GM23338 (cell line): ENCODE measurements at regions not wholly inside any gene's neighbourhood (a gene's known extent, or its start where the extent isn't known, plus 50 kb on each side); places are given as distances from the start of the nearest gene placed in this dataset.

Source experiments
- ATAC-seq: fragments of 200-7000 bp; cut with Tn5 transposase; 3 replicates; pipeline ENCODE4 v1.9.1; 2020
- DNase-seq: peaks from one replicate; pipeline ENCODE4 v3.0.0-alpha.2; 2015; ENCODE audit warnings: low spot score
- H2AFZ ChIP-seq: fragments of 200-600 bp; sonication (generic); 2 replicates; pipeline ENCODE4 v1.8.0; 2016; ENCODE audit warnings: antibody characterized with exemption, mild to moderate bottlenecking, moderate library complexity
- H3F3A ChIP-seq: fragments of 200-600 bp; sonication (generic); replicated peaks from 2 replicates; pipeline ENCODE4 v1.8.0; 2017; ENCODE audit warnings: antibody characterized with exemption, mixed run types, low read depth
- H3K27ac ChIP-seq: fragments of 200-600 bp; sonication (generic); 2 replicates; pipeline ENCODE4 v1.6.1; 2016; ENCODE audit warnings: low read depth
- H3K27me3 ChIP-seq: fragments of 200-600 bp; sonication (generic); 2 replicates; pipeline ENCODE4 v1.8.0; 2016; ENCODE audit warnings: mild to moderate bottlenecking, mixed run types, moderate library complexity; ENCODE audit not compliant: insufficient read depth
- H3K36me3 ChIP-seq: fragments of 200-600 bp; sonication (generic); 2 replicates; pipeline ENCODE4 v1.8.0; 2016; ENCODE audit warnings: mild to moderate bottlenecking; ENCODE audit not compliant: insufficient read depth
- H3K4me1 ChIP-seq: fragments of 200-600 bp; sonication (generic); 2 replicates; pipeline ENCODE4 v1.8.0; 2016; ENCODE audit warnings: mild to moderate bottlenecking, moderate library complexity; ENCODE audit not compliant: insufficient read depth
- H3K4me2 ChIP-seq: fragments of 200-600 bp; sonication (generic); 2 replicates; pipeline ENCODE4 v1.7.1; 2017; ENCODE audit warnings: mixed run types
- H3K4me3 ChIP-seq: fragments of 200-600 bp; sonication (generic); 2 replicates; pipeline ENCODE4 v1.6.1; 2016; ENCODE audit warnings: mixed run types
- H3K79me2 ChIP-seq: fragments of 200-600 bp; sonication (generic); replicated peaks from 2 replicates; pipeline ENCODE4 v1.8.0; 2017; ENCODE audit warnings: mild to moderate bottlenecking; ENCODE audit not compliant: insufficient read depth
- H3K9me2 ChIP-seq: fragments of 200-600 bp; sonication (generic); 2 replicates; pipeline ENCODE4 v1.8.0; 2017; ENCODE audit not compliant: insufficient read depth
- H4K20me1 ChIP-seq: fragments of 200-600 bp; sonication (generic); replicated peaks from 2 replicates; pipeline ENCODE4 v1.8.0; 2017; ENCODE audit warnings: mild to moderate bottlenecking; ENCODE audit not compliant: insufficient read depth
- H3K27ac Mint-ChIP-seq: 2 replicates; pipeline ENCODE4 v1.8.0; 2020; ENCODE audit warnings: inconsistent platforms, mild to moderate bottlenecking, moderate library complexity, mixed read lengths
- H3K27me3 Mint-ChIP-seq: 3 replicates; pipeline ENCODE4 v1.8.0; 2022; ENCODE audit warnings: low read depth, mild to moderate bottlenecking, moderate library complexity, mixed read lengths, inconsistent platforms; ENCODE audit not compliant: insufficient read depth, poor library complexity
- H3K36me3 Mint-ChIP-seq: 3 replicates; pipeline ENCODE4 v1.8.0; 2021; ENCODE audit warnings: low read depth, mild to moderate bottlenecking, inconsistent platforms, moderate library complexity, mixed read lengths
- H3K4me1 Mint-ChIP-seq: 3 replicates; pipeline ENCODE4 v1.8.0; 2020; ENCODE audit warnings: mild to moderate bottlenecking, inconsistent platforms, mixed read lengths
- H3K4me3 Mint-ChIP-seq: 3 replicates; pipeline ENCODE4 v1.8.0; 2021; ENCODE audit warnings: moderate library complexity, mild to moderate bottlenecking, inconsistent platforms, mixed read lengths
- H3K9me3 Mint-ChIP-seq: 3 replicates; pipeline ENCODE4 v1.8.0; 2020; ENCODE audit warnings: moderate library complexity, mild to moderate bottlenecking, inconsistent platforms, mixed read lengths
- CREB1 ChIP-seq: fragments of 250-450 bp; sonication (Bioruptor Pico); IDR thresholded peaks from 2 replicates; pipeline ENCODE4 v1.5.0; 2020; ENCODE audit warnings: low read depth, mild to moderate bottlenecking, moderate library complexity
- CTCF ChIP-seq, 2 experiments: fragments of 200-600 bp in 1 of 2; sonication (generic) in 1 of 2; conservative IDR thresholded peaks; 2 replicates each; pipeline versions ENCODE4 v1.5.1 to v1.6.1; 2016 to 2017; ENCODE audit warnings: antibody characterized with exemption in 2 of 2, low read depth in 2 of 2, mild to moderate bottlenecking in 2 of 2, moderate library complexity in 1 of 2
- EZH2 ChIP-seq: fragments of 200-600 bp; sonication (generic); IDR thresholded peaks from one replicate; pipeline ENCODE4 v1.8.0; 2017; ENCODE audit warnings: antibody characterized with exemption, mild to moderate bottlenecking, low read depth; ENCODE audit not compliant: unreplicated experiment
- EZH2phosphoT487 ChIP-seq: fragments of 200-600 bp; sonication (generic); IDR thresholded peaks from one replicate; pipeline ENCODE4 v1.8.1; 2018; ENCODE audit warnings: antibody characterized with exemption; ENCODE audit not compliant: unreplicated experiment
- JUNB ChIP-seq: IDR thresholded peaks from one replicate; pipeline ENCODE4 v1.6.1; 2016; ENCODE audit warnings: antibody characterized with exemption; ENCODE audit not compliant: unreplicated experiment
- NANOG ChIP-seq: IDR thresholded peaks from 2 replicates; pipeline ENCODE4 v1.6.1; 2016; ENCODE audit warnings: antibody characterized with exemption, borderline replicate concordance
- POLR2AphosphoS5 ChIP-seq: IDR thresholded peaks from 2 replicates; pipeline ENCODE4 v1.6.1; 2016; ENCODE audit warnings: antibody characterized with exemption, low read depth
- STAT1 ChIP-seq: IDR thresholded peaks from one replicate; pipeline ENCODE4 v1.6.1; 2016; ENCODE audit warnings: antibody characterized with exemption; ENCODE audit not compliant: unreplicated experiment
- ZNF114 ChIP-seq: fragments of 250-450 bp; sonication (Bioruptor Pico); IDR thresholded peaks from 2 replicates; pipeline ENCODE4 v1.5.0; 2020; ENCODE audit warnings: mild to moderate bottlenecking, moderate library complexity
- ZNF462 ChIP-seq: fragments of 250-450 bp; sonication (Bioruptor Pico); IDR thresholded peaks from 2 replicates; pipeline ENCODE4 v1.5.0; 2020; ENCODE audit warnings: mild to moderate bottlenecking, moderate library complexity
- TF ChIP-seq, protein P1 (sequence below): IDR thresholded peaks from 2 replicates; pipeline ENCODE4 v1.6.1; 2016; ENCODE audit warnings: antibody characterized with exemption

- TF ChIP-seq ZNF462 (CRISPR knock-in tag) (no peak), EZH2phosphoT487 (no peak), EZH2 (no peak), STAT1 (no peak), CREB1 (CRISPR knock-in tag) (no peak)
These were observed 117.6 kb upstream of the TCERG1L start (continued) for GRCh38 chr10:131429141-131429540.

DNA sequence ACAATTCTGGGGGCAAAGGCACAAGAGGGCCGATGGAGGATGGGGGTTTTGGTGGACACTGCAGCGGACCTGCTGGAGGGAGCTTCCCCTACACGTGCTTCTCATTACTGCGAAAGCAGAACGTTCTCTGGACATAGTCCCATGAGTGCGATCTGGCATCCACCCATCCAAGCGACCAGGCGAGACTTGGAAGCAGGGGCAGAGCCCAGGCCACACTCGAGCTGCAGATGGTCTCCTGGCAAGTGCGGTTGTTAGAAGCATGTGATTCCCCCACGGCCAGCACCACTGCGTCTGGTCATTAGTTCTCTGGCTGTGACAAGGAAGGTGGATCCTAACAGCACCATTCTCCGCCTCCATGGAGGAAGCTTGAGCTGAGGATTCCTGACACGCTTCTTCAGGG is 118.4 kb upstream of the TCERG1L start:
- no peak overlapping the region for H3K4me3 ChIP-seq
- H3K27me3 ChIP-seq: no peaks in the 10 kb centered on the region
- Mint-ChIP-seq H3K27me3 (peaks cover 6% of the 10 kb centered on the region), H3K36me3 (peaks cover 27% of the 10 kb centered on the region; the same call in 2 of the 3 replicates), H3K27ac (no peak overlapping the region), H3K4me1 (no peaks in the 10 kb centered on the region), H3K4me3 (no peak overlapping the region), H3K9me3 (peaks cover 95% of the 10 kb centered on the region)
- no peaks in the 10 kb centered on the region for H3K4me1 ChIP-seq
- H4K20me1 ChIP-seq: no peaks in the 10 kb centered on the region
- no peaks in the 10 kb centered on the region for H3F3A ChIP-seq
- no peaks in the 10 kb centered on the region for H3K79me2 ChIP-seq
- DNase-seq (no peak), ATAC-seq (no peak)
- no peak overlapping the region for H3K27ac ChIP-seq
- H3K9me2 ChIP-seq: no peaks in the 10 kb centered on the region
- H2AFZ ChIP-seq: no peak overlapping the region
- H3K4me2 ChIP-seq: no peak overlapping the region
- no peaks in the 10 kb centered on the region for H3K36me3 ChIP-seq
- TF ChIP-seq ZNF114 (CRISPR knock-in tag) (no peak), NANOG (no peak), CREB1 (CRISPR knock-in tag) (no peak), JUNB (no peak), POLR2AphosphoS5 (no peak), EZH2phosphoT487 (no peak), CTCF (conservative IDR thresholded peaks at IDR 0.05; ENCODE audit: low read depth in 2 of 2) (no peak), EZH2 (no peak), STAT1 (no peak)
- TF ChIP-seq, protein P1, sequence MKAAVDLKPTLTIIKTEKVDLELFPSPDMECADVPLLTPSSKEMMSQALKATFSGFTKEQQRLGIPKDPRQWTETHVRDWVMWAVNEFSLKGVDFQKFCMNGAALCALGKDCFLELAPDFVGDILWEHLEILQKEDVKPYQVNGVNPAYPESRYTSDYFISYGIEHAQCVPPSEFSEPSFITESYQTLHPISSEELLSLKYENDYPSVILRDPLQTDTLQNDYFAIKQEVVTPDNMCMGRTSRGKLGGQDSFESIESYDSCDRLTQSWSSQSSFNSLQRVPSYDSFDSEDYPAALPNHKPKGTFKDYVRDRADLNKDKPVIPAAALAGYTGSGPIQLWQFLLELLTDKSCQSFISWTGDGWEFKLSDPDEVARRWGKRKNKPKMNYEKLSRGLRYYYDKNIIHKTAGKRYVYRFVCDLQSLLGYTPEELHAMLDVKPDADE: no peak
